ENCODE measurements at regions not wholly inside any gene's neighbourhood (a gene's known extent, or its start where the extent isn't known, plus 50 kb on each side); places are given as distances from the start of the nearest gene placed in this dataset.

DNA sequence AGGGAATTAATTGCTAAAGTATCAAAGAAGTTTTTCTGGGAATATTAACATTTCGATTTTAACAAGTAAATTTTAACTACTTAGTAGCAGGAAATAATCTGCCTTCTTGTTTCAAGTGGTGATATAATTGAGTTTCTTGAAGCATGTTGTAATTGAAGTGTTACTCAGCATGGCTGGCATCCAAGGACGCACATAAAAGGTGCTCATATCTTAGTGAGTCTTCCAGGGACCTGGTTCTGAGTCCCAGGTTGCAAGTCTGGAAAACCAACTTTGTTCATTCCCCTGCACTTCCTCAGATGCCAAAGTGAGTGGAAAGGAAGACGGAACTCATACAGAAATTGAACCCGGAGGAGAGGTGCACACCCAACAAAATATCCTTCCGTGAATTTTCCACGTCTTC, 399.6 kb downstream of the NLGN4X start:
- H3K36me3 Mint-ChIP-seq (ENCODE audit: low read depth): no peaks in the 10 kb centered on the region
- ATAC-seq: no peak
- TF ChIP-seq EZH2 (IDR thresholded peaks at IDR 0.05; ENCODE audit: low read depth, unreplicated experiment) (no peak), STAT1 (IDR thresholded peaks at IDR 0.05; ENCODE audit: unreplicated experiment) (no peak), JUNB (IDR thresholded peaks at IDR 0.05; ENCODE audit: unreplicated experiment) (no peak), POLR2AphosphoS5 (IDR thresholded peaks at IDR 0.05; ENCODE audit: low read depth) (no peak)
- TF ChIP-seq, protein P1, sequence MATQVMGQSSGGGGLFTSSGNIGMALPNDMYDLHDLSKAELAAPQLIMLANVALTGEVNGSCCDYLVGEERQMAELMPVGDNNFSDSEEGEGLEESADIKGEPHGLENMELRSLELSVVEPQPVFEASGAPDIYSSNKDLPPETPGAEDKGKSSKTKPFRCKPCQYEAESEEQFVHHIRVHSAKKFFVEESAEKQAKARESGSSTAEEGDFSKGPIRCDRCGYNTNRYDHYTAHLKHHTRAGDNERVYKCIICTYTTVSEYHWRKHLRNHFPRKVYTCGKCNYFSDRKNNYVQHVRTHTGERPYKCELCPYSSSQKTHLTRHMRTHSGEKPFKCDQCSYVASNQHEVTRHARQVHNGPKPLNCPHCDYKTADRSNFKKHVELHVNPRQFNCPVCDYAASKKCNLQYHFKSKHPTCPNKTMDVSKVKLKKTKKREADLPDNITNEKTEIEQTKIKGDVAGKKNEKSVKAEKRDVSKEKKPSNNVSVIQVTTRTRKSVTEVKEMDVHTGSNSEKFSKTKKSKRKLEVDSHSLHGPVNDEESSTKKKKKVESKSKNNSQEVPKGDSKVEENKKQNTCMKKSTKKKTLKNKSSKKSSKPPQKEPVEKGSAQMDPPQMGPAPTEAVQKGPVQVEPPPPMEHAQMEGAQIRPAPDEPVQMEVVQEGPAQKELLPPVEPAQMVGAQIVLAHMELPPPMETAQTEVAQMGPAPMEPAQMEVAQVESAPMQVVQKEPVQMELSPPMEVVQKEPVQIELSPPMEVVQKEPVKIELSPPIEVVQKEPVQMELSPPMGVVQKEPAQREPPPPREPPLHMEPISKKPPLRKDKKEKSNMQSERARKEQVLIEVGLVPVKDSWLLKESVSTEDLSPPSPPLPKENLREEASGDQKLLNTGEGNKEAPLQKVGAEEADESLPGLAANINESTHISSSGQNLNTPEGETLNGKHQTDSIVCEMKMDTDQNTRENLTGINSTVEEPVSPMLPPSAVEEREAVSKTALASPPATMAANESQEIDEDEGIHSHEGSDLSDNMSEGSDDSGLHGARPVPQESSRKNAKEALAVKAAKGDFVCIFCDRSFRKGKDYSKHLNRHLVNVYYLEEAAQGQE (IDR thresholded peaks at IDR 0.05; ENCODE audit: unreplicated experiment): no peak
- TF ChIP-seq, protein P2, sequence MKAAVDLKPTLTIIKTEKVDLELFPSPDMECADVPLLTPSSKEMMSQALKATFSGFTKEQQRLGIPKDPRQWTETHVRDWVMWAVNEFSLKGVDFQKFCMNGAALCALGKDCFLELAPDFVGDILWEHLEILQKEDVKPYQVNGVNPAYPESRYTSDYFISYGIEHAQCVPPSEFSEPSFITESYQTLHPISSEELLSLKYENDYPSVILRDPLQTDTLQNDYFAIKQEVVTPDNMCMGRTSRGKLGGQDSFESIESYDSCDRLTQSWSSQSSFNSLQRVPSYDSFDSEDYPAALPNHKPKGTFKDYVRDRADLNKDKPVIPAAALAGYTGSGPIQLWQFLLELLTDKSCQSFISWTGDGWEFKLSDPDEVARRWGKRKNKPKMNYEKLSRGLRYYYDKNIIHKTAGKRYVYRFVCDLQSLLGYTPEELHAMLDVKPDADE (IDR thresholded peaks at IDR 0.05): no peak
- TF ChIP-seq, protein P3, sequence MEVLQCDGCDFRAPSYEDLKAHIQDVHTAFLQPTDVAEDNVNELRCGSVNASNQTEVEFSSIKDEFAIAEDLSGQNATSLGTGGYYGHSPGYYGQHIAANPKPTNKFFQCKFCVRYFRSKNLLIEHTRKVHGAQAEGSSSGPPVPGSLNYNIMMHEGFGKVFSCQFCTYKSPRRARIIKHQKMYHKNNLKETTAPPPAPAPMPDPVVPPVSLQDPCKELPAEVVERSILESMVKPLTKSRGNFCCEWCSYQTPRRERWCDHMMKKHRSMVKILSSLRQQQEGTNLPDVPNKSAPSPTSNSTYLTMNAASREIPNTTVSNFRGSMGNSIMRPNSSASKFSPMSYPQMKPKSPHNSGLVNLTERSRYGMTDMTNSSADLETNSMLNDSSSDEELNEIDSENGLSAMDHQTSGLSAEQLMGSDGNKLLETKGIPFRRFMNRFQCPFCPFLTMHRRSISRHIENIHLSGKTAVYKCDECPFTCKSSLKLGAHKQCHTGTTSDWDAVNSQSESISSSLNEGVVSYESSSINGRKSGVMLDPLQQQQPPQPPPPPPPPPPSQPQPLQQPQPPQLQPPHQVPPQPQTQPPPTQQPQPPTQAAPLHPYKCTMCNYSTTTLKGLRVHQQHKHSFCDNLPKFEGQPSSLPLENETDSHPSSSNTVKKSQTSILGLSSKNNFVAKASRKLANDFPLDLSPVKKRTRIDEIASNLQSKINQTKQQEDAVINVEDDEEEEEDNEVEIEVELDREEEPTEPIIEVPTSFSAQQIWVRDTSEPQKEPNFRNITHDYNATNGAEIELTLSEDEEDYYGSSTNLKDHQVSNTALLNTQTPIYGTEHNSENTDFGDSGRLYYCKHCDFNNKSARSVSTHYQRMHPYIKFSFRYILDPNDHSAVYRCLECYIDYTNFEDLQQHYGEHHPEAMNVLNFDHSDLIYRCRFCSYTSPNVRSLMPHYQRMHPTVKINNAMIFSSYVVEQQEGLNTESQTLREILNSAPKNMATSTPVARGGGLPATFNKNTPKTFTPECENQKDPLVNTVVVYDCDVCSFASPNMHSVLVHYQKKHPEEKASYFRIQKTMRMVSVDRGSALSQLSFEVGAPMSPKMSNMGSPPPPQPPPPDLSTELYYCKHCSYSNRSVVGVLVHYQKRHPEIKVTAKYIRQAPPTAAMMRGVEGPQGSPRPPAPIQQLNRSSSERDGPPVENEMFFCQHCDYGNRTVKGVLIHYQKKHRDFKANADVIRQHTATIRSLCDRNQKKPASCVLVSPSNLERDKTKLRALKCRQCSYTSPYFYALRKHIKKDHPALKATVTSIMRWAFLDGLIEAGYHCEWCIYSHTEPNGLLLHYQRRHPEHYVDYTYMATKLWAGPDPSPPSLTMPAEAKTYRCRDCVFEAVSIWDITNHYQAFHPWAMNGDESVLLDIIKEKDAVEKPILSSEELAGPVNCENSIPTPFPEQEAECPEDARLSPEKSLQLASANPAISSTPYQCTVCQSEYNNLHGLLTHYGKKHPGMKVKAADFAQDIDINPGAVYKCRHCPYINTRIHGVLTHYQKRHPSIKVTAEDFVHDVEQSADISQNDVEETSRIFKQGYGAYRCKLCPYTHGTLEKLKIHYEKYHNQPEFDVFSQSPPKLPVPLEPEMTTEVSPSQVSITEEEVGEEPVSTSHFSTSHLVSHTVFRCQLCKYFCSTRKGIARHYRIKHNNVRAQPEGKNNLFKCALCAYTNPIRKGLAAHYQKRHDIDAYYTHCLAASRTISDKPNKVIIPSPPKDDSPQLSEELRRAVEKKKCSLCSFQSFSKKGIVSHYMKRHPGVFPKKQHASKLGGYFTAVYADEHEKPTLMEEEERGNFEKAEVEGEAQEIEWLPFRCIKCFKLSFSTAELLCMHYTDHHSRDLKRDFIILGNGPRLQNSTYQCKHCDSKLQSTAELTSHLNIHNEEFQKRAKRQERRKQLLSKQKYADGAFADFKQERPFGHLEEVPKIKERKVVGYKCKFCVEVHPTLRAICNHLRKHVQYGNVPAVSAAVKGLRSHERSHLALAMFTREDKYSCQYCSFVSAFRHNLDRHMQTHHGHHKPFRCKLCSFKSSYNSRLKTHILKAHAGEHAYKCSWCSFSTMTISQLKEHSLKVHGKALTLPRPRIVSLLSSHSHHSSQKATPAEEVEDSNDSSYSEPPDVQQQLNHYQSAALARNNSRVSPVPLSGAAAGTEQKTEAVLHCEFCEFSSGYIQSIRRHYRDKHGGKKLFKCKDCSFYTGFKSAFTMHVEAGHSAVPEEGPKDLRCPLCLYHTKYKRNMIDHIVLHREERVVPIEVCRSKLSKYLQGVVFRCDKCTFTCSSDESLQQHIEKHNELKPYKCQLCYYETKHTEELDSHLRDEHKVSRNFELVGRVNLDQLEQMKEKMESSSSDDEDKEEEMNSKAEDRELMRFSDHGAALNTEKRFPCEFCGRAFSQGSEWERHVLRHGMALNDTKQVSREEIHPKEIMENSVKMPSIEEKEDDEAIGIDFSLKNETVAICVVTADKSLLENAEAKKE (CRISPR knock-in tag; IDR thresholded peaks at IDR 0.05): no peak
- TF ChIP-seq, protein P4, sequence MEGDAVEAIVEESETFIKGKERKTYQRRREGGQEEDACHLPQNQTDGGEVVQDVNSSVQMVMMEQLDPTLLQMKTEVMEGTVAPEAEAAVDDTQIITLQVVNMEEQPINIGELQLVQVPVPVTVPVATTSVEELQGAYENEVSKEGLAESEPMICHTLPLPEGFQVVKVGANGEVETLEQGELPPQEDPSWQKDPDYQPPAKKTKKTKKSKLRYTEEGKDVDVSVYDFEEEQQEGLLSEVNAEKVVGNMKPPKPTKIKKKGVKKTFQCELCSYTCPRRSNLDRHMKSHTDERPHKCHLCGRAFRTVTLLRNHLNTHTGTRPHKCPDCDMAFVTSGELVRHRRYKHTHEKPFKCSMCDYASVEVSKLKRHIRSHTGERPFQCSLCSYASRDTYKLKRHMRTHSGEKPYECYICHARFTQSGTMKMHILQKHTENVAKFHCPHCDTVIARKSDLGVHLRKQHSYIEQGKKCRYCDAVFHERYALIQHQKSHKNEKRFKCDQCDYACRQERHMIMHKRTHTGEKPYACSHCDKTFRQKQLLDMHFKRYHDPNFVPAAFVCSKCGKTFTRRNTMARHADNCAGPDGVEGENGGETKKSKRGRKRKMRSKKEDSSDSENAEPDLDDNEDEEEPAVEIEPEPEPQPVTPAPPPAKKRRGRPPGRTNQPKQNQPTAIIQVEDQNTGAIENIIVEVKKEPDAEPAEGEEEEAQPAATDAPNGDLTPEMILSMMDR (conservative IDR thresholded peaks at IDR 0.05; ENCODE audit: low read depth in 2 of 2): no peak

More for the DNA sequence above, 399.6 kb downstream of the NLGN4X start:
- Mint-ChIP-seq H3K27me3 (ENCODE audit: insufficient read depth, low read depth, poor library complexity) (peaks cover 1% of the 10 kb centered on the region), H3K27ac (no peak overlapping the region), H3K9me3 (no peaks in the 10 kb centered on the region; the same call in 2 of the 3 replicates), H3K4me1 (peaks cover 6% of the 10 kb centered on the region; the same call in 2 of the 3 replicates), H3K4me3 (no peak overlapping the region)
- Histone ChIP-seq H3K4me2 (no peak overlapping the region), H3F3A (replicated peaks; ENCODE audit: low read depth) (no peaks in the 10 kb centered on the region), H3K9me2 (ENCODE audit: insufficient read depth) (no peaks in the 10 kb centered on the region), H2AFZ (no peak overlapping the region), H3K79me2 (replicated peaks; ENCODE audit: insufficient read depth) (no peaks in the 10 kb centered on the region), H3K4me1 (ENCODE audit: insufficient read depth) (no peaks in the 10 kb centered on the region), H4K20me1 (replicated peaks; ENCODE audit: insufficient read depth) (no peaks in the 10 kb centered on the region), H3K27ac (ENCODE audit: low read depth) (no peak overlapping the region), H3K27me3 (ENCODE audit: insufficient read depth) (no peaks in the 10 kb centered on the region), H3K4me3 (no peak overlapping the region), H3K36me3 (ENCODE audit: insufficient read depth) (no peaks in the 10 kb centered on the region)
- DNase-seq (ENCODE audit: low spot score): no peak
